Upper lobe of left lung (tissue), 4 donors: ENCODE measurements at regions not wholly inside any gene's neighbourhood (a gene's known extent, or its start where the extent isn't known, plus 50 kb on each side); places are given as distances from the start of the nearest gene placed in this dataset.

Experiments
- EP300 ChIP-seq, 4 donors: sonication (generic); formaldehyde crosslinking; IDR thresholded peaks; one replicate each; pipeline ENCODE4 v1.5.1; 2017; ENCODE audit warnings: antibody characterized with exemption in 4 of 4, control low read depth in 2 of 4
- POLR2A ChIP-seq, 4 donors: fragments of 450-650 bp; IDR thresholded peaks; one replicate each; pipeline ENCODE4 v1.5.1; 2016 to 2017; ENCODE audit warnings: antibody characterized with exemption in 4 of 4, mild to moderate bottlenecking in 2 of 4
- POLR2AphosphoS5 ChIP-seq, 2 donors: sonication (generic); formaldehyde crosslinking; IDR thresholded peaks; one replicate each; pipeline ENCODE4 v1.5.1; 2017; ENCODE audit warnings: antibody characterized with exemption in 2 of 2
- TF ChIP-seq, protein P1 (sequence below), 6 experiments: fragments of 450-650 bp in 4 of 6; fragments of 200-600 bp in 2 of 6; sonication (generic) in 2 of 6; IDR thresholded peaks; one replicate each; pipeline ENCODE4 v1.5.1; 2016 to 2019; ENCODE audit warnings: antibody characterized with exemption in 6 of 6

DNA sequence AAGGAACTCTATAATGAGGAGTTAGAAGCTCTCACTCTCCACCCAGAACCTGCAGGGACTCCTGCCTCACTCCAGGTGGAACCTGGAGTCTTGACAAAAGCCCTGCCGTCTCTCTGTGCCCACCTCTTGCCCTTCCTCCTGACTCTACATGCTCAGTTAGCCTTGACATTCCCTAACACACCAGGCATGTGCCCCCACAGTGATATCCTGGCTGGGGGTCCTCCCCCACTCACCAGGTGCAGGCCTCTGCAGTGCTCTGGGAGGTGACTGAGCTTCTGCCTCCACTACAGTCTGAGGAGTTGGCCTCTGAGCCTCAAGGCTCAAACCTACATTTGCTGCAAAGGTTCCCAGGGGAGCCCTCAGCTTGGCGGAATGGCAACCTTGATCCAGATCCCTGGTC lies 300.7 kb downstream of the ADGRD1 start:
- TF ChIP-seq, protein P1, sequence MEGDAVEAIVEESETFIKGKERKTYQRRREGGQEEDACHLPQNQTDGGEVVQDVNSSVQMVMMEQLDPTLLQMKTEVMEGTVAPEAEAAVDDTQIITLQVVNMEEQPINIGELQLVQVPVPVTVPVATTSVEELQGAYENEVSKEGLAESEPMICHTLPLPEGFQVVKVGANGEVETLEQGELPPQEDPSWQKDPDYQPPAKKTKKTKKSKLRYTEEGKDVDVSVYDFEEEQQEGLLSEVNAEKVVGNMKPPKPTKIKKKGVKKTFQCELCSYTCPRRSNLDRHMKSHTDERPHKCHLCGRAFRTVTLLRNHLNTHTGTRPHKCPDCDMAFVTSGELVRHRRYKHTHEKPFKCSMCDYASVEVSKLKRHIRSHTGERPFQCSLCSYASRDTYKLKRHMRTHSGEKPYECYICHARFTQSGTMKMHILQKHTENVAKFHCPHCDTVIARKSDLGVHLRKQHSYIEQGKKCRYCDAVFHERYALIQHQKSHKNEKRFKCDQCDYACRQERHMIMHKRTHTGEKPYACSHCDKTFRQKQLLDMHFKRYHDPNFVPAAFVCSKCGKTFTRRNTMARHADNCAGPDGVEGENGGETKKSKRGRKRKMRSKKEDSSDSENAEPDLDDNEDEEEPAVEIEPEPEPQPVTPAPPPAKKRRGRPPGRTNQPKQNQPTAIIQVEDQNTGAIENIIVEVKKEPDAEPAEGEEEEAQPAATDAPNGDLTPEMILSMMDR (IDR thresholded peaks at IDR 0.05) = no peak
- TF ChIP-seq POLR2AphosphoS5 (IDR thresholded peaks at IDR 0.05) = no peak
- no peak for TF ChIP-seq POLR2A (IDR thresholded peaks at IDR 0.05)
- no peak for TF ChIP-seq EP300 (IDR thresholded peaks at IDR 0.05)
